Mucosa of descending colon (tissue), 3 donors: ENCODE measurements at regions not wholly inside any gene's neighbourhood (a gene's known extent, or its start where the extent isn't known, plus 50 kb on each side); places are given as distances from the start of the nearest gene placed in this dataset.

Experiments
- ATAC-seq: fragments of 200-7000 bp; cut with Tn5 transposase; one replicate; pipeline ENCODE4 v1.9.1; 2020; ENCODE audit warnings: mild to moderate bottlenecking, moderate library complexity
- DNase-seq, 3 donors: peaks; one replicate each; pipeline ENCODE4 v3.0.0-alpha.2; 2020
- H3K36me3 ChIP-seq: fragments of 200-600 bp; one replicate; pipeline ENCODE4 v1.8.0; 2021; ENCODE audit warnings: low read depth, mild to moderate bottlenecking
- H3K4me1 ChIP-seq: fragments of 200-600 bp; one replicate; pipeline ENCODE4 v1.8.0; 2021; ENCODE audit warnings: low read depth, mild to moderate bottlenecking
- H3K4me3 ChIP-seq: fragments of 200-600 bp; one replicate; pipeline ENCODE4 v1.8.0; 2021; ENCODE audit warnings: mild to moderate bottlenecking
- H3K9me3 ChIP-seq: fragments of 200-600 bp; one replicate; pipeline ENCODE4 v1.8.0; 2021; ENCODE audit warnings: mild to moderate bottlenecking
- CTCF ChIP-seq: fragments of 200-600 bp; IDR thresholded peaks from one replicate; pipeline ENCODE4 v1.8.0; 2022; ENCODE audit warnings: antibody characterized with exemption, mild to moderate bottlenecking
- intact Hi-C, 2 donors: fragments of 100-400 bp; cut with DNase I in 1 of 2; cut with micrococcal nuclease in 1 of 2; formaldehyde crosslinking; loops; one replicate each; pipeline versions ENCODE4 v1.11.0 to v1.11.1; 2022; cut with DNase I, micrococcal nuclease
- donor health status: DM: no; HTN: no; CAD: no; lungs with moderate emphysema.
- donor health status: DM: no; HTN: no; CAD: no.
- donor health status: DM: no; HTN: yes; CAD: no.

DNA sequence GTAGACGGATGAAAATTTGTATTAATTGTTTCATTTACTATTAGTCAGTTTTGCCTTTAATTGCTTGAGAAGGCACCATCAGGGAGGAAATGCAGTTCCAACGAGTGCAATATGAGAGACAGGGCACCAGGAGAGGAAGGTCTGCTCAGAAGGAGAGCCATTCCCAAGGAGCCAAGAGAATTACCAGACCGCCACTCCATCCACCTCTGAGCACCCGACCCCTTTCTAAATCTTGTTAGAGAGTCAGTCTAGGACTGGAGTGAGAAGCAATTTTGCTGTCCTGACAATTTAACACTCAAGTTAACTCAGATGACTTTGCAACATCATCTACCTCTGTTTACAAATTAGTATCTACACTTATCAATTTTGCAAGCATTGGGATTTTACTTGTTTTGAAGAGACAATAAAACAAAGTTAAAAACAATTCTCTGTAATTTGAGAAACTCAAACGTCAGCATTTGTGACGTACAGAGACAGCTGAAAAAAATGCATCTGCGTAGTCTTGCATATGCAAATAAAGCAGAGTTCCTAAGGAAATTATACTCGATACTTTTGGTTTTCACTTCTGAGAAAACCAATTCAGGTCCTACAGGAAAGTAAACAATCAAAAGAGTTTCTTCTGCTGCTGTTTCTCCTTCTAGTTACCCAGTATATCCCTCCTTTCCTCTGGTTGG is 1704.7 kb upstream of the TENM3 start:
- H3K4me1 ChIP-seq, result no peaks in the 10 kb centered on the region
- H3K36me3 ChIP-seq, result no peaks in the 10 kb centered on the region
- H3K9me3 ChIP-seq, result no peaks in the 10 kb centered on the region
- no peak overlapping the region for H3K4me3 ChIP-seq
- ATAC-seq, result no peak
- DNase-seq, result no peak
- no peak for TF ChIP-seq CTCF
- intact Hi-C loops, result no loop called here

- TF ChIP-seq CTCF, result no peak
- no peaks in the 10 kb centered on the region for H3K4me1 ChIP-seq
- ATAC-seq (no peak), DNase-seq (no peak)
- no peaks in the 10 kb centered on the region for H3K36me3 ChIP-seq
- intact Hi-C loops, result no loop called here
- H3K4me3 ChIP-seq, result no peak overlapping the region
- no peaks in the 10 kb centered on the region for H3K9me3 ChIP-seq
Measured at GRCh38 chr4:180539284-180539683, 1703.9 kb upstream of the TENM3 start.

GRCh38 chr4:180541678-180542077 is 1701.5 kb upstream of the TENM3 start:
- no peaks in the 10 kb centered on the region for H3K9me3 ChIP-seq
- no peak overlapping the region for H3K4me3 ChIP-seq
- intact Hi-C loops, result no loop called here
- no peak for ATAC-seq
- TF ChIP-seq CTCF, result no peak
- no peaks in the 10 kb centered on the region for H3K36me3 ChIP-seq
- DNase-seq, result no peak
- H3K4me1 ChIP-seq, result no peaks in the 10 kb centered on the region

GRCh38 chr4:180542445-180543100 is 1700.6 kb upstream of the TENM3 start:
- no peaks in the 10 kb centered on the region for H3K9me3 ChIP-seq
- intact Hi-C loops, result no loop called here
- TF ChIP-seq CTCF, result no peak
- peak in 1 of 3 donors; percentile 1 for DNase-seq
- no peaks in the 10 kb centered on the region for H3K4me1 ChIP-seq
- ATAC-seq, result no peak
- no peak overlapping the region for H3K4me3 ChIP-seq
- H3K36me3 ChIP-seq, result no peaks in the 10 kb centered on the region

- H3K4me3 ChIP-seq, result no peak overlapping the region
- H3K4me1 ChIP-seq, result no peaks in the 10 kb centered on the region
- H3K9me3 ChIP-seq, result no peaks in the 10 kb centered on the region
- no peaks in the 10 kb centered on the region for H3K36me3 ChIP-seq
- ATAC-seq (no peak), DNase-seq (no peak)
- TF ChIP-seq CTCF, result no peak
- intact Hi-C loops, result no loop called here
Measured at GRCh38 chr4:180550106-180550505, 1693.1 kb upstream of the TENM3 start.
